Astrocyte of the spinal cord (primary cell): ENCODE measurements at regions not wholly inside any gene's neighbourhood (a gene's known extent, or its start where the extent isn't known, plus 50 kb on each side); places are given as distances from the start of the nearest gene placed in this dataset.

Experiments
- DNase-seq: peaks from one replicate; pipeline ENCODE4 v3.0.0; 2011; ENCODE audit warnings: low read depth, low spot score
- H3K4me3 ChIP-seq: 2 replicates; pipeline ENCODE4 v1.5.1; 2011; ENCODE audit warnings: low read depth, mild to moderate bottlenecking, low read length, moderate library complexity
- in situ Hi-C: cut with HindIII; loops from 2 replicates; pipeline ENCODE4 v1.10.0; 2017; ENCODE audit warnings: low sequenced_read_pairs
- TF ChIP-seq, protein P1 (sequence below): IDR thresholded peaks from 2 replicates; pipeline ENCODE4 v1.5.1; 2012; ENCODE audit warnings: low read depth, mild to moderate bottlenecking, low read length, inconsistent platforms

DNA sequence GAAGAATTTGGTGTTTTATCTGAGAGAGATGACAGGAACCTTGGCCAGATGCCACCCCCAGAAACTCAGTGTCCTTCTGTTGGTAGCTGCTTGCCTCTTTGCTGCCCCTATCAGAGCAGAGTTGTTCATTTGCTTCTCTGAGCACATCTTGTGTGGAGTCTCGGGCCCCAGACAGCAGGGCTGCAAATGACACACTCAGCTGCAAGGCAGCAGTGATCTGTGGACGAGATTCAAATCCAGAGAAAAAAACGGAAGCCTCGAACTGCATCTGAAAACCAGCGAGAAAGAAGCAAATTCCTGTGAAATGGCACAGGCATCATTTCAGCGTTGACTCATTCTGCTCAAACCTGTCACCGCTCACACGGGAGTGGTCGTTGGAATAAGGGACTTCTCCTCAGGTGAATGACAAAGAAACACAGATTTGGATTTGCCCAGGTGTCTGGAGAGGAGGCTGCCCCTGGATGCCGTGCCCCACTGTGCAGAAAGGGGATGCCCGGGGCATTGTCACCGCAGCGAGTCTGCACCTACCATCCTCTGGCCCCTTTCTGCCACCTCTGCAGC lies 144.7 kb downstream of the PFKFB3 start:
- DNase-seq: peak; percentile 30
- TF ChIP-seq, protein P1, sequence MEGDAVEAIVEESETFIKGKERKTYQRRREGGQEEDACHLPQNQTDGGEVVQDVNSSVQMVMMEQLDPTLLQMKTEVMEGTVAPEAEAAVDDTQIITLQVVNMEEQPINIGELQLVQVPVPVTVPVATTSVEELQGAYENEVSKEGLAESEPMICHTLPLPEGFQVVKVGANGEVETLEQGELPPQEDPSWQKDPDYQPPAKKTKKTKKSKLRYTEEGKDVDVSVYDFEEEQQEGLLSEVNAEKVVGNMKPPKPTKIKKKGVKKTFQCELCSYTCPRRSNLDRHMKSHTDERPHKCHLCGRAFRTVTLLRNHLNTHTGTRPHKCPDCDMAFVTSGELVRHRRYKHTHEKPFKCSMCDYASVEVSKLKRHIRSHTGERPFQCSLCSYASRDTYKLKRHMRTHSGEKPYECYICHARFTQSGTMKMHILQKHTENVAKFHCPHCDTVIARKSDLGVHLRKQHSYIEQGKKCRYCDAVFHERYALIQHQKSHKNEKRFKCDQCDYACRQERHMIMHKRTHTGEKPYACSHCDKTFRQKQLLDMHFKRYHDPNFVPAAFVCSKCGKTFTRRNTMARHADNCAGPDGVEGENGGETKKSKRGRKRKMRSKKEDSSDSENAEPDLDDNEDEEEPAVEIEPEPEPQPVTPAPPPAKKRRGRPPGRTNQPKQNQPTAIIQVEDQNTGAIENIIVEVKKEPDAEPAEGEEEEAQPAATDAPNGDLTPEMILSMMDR: no peak
- no peak overlapping the region for H3K4me3 ChIP-seq
- in situ Hi-C loops: no loop called here

DNA sequence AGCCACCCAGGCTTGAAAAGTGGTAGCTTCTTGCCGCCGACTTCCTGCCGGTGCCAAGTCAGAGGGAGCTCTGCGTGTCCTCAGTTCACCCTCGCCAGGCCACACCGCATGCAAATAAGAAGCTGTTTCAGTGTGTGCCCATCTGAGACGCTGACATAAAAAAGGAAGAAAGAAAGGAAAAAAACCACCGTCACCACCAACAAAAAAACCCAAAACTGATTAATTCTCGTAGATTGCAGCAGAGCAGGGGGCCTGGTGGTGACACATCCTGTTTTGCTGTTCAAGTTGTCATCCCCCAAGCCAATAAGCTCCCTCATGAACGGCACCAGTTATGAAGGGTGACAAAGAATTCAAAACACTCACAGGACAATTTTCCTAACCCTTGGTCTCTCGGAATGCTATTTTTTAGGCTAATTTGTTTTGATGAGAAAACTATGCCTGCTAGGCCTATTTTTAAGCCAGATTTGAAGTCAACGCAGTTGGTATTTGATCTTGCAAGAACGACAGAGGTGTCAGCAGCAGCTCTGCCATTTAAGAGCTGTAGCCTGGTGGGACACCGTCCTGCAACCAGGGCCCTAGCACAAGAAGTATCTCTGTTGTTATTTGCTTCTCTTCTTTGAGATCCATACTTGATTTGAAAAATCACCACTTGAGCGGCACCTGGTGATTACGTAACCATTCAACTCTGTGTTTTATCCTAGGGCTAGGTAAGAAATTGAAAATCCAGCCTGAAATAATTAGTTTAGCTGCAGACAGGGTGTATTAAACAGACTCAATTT lies 145.6 kb downstream of the PFKFB3 start:
- in situ Hi-C loops: no loop called here
- TF ChIP-seq, protein P1: no peak
- no peak overlapping the region for H3K4me3 ChIP-seq
- DNase-seq: peak; percentile 33

DNA sequence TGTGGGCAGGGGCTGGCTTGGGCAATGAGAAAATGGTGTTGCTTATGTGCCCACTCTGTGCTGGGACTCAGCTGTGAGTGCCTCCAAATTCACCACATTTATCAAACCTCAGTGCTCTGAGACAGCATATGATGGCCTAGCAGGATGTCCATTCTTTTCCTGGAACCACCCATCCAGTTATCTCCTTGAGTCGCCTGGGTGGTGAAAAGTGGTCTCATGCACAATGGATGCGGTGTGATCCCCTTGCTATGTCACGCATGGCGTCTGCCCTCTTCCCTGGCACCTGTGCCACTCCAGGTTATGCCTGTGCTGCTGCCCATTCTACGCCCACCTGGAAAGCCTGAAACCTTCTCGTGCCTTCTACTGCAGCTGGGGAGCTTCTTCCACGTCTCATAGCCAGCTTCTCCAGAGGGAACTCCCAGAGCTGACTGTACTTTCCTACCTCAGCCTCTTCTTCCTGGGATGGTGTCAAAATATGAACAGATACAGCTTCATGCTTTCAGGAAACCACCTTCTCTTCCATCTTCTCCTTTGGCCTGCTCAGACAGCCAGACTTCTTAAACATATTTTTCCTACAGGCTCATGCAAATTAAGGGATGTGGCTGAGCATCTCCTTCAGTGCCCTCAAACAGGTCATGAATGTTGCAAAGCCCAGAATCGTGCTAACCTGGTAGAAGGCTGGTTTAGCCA lies 147.3 kb downstream of the PFKFB3 start:
- TF ChIP-seq, protein P1: no peak
- no peak overlapping the region for H3K4me3 ChIP-seq
- DNase-seq: no peak
- in situ Hi-C loops: no loop called here

DNA sequence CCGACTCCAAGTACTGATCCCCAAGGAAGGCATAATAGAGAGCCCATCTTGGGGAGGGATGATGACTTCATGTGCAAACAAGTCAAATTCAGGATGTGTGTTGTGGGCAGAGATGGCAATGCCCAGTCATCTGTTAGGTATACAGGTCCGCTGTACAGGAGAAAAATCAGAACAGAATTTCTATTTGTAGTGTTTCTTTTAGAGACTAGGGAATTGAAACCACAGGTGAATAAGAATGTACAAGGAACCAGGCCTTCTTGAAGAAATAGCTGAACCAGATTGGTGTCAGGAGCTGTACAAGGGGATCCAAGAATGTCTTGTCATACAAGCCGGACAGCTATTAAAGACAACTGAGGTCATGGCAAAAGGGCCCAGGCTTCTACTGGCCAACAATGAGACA lies 147.9 kb downstream of the PFKFB3 start:
- TF ChIP-seq, protein P1: no peak
- in situ Hi-C loops: no loop called here
- DNase-seq: no peak
- no peak overlapping the region for H3K4me3 ChIP-seq

DNA sequence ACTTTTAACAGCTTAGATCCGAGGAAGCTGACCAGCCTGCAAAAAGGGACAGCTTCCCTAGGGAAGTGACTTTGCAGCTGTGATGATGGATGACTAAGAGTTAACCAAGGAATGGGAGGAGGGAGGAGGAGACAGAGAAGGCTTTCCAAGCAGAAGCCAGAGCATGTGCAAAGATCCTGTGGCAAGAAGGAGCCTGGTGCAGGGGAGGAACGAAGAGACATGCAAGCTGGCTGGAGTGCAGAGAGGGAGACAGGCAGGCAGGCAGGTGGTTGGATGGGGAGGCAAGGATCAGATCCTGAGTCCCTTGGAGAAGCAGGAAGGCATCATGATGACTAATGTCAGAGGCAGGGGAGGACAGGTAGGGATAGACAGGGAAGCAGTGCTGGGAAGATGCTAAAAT lies 148.8 kb downstream of the PFKFB3 start:
- in situ Hi-C loops: no loop called here
- TF ChIP-seq, protein P1: no peak
- DNase-seq: no peak
- no peak overlapping the region for H3K4me3 ChIP-seq

DNA sequence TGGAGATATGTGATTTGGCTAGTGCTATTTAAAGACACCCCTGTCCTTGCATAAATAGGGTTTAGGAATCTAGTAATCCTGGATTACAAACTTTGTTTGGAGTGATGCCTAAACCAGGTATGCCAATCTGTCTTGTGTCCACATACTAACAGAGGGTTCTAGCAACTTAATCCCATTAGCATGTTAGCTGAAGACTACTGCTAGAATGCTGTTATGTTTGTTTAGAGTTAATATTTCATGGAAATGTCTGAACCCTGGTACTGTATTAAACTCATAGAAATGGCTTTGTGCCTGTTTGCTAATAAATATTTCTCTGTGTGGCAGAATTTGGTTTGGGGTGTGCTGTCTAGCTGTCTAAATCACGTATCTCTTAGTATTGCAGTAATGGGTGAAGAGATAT lies 150.8 kb downstream of the PFKFB3 start:
- DNase-seq: no peak
- TF ChIP-seq, protein P1: no peak
- in situ Hi-C loops: no loop called here
- H3K4me3 ChIP-seq: no peak overlapping the region
